ENCODE measurements at regions not wholly inside any gene's neighbourhood (a gene's known extent, or its start where the extent isn't known, plus 50 kb on each side); places are given as distances from the start of the nearest gene placed in this dataset.

DNA sequence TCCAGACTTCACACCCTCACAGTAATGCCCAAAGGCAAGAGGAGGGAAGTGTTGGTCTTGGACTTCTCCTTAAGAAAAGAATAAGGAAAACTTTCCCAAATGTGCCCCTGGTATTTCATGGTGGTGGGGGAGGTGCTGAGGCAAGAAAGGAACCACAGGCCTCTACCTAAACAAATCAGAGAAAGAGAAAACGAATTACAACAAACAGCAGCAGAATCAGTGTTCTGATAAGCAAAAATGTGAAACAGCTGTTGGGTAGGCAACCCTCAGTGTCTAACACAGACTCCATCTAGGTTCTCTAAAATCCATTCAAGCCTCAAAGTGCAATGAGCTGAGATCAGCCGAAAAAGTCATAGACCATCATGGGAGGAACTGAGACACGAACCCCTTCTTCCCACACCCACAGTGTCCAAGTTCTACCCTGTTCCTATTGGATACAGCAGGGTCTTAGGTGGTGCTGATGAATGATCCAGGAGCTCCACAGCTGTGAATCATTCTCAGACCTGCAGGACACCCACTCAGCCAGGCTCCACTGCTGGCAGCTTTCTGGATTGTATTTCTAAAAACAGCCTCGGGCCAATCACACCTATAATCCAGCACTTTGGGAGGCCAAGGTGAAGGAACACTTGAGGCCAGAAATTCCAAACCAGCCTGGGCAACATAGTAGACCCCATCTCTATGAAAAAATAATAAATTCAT lies 149.1 kb downstream of the PLPP3 start:
- TF ChIP-seq EZH2 (IDR thresholded peaks at IDR 0.05; ENCODE audit: low read depth) = no peak
- TF ChIP-seq, protein P1, sequence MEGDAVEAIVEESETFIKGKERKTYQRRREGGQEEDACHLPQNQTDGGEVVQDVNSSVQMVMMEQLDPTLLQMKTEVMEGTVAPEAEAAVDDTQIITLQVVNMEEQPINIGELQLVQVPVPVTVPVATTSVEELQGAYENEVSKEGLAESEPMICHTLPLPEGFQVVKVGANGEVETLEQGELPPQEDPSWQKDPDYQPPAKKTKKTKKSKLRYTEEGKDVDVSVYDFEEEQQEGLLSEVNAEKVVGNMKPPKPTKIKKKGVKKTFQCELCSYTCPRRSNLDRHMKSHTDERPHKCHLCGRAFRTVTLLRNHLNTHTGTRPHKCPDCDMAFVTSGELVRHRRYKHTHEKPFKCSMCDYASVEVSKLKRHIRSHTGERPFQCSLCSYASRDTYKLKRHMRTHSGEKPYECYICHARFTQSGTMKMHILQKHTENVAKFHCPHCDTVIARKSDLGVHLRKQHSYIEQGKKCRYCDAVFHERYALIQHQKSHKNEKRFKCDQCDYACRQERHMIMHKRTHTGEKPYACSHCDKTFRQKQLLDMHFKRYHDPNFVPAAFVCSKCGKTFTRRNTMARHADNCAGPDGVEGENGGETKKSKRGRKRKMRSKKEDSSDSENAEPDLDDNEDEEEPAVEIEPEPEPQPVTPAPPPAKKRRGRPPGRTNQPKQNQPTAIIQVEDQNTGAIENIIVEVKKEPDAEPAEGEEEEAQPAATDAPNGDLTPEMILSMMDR (conservative IDR thresholded peaks at IDR 0.05) = no peak
